ENCODE measurements at regions not wholly inside any gene's neighbourhood (a gene's known extent, or its start where the extent isn't known, plus 50 kb on each side); places are given as distances from the start of the nearest gene placed in this dataset.

- no peak for DNase-seq (ENCODE audit: low spot score)
Measured at GRCh38 chr14:40899435-40899834, 707.2 kb upstream of the LRFN5 start.

- DNase-seq (ENCODE audit: low spot score) = no peak
Measured at GRCh38 chr14:40894846-40895245, 711.8 kb upstream of the LRFN5 start.

DNA sequence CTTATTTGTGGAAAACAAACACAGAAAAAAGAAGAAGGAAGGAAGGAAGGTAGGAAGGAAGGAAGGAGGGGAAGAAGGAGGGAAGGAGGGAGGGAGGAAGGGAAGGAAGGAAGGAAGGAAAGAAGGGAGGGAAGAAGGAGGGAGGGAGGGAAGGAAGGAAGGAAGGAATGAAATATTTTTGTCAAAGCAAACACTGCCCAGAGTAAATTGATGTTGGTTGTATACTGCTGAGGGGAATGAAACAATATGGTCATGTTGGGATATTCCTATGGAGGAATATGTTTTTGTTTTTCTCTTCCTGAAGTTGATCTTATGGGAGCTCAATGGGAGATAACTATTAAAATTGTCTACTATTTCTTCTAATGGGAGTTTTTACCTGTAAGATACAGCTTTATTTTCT, 717.5 kb upstream of the LRFN5 start:
- no peak for DNase-seq (ENCODE audit: low spot score)

DNA sequence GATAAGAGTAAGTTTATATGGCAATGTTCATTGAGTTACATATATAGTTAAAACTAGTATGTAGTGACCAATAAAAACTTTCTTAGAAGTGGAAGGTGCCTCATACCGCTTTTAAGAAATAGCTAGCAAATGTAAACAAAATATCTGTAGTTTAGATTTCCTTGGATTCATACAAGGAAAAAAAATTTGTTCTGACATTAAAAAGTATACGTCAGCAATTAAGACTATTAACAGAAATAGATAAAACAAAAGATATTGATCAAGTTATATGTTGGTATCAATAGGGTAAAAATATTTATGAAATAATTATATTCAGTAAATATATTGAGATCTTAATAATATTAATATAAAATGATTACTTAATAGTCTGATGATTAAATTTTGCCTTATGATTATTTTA, 718.8 kb upstream of the LRFN5 start:
- no peak for DNase-seq (ENCODE audit: low spot score)

DNA sequence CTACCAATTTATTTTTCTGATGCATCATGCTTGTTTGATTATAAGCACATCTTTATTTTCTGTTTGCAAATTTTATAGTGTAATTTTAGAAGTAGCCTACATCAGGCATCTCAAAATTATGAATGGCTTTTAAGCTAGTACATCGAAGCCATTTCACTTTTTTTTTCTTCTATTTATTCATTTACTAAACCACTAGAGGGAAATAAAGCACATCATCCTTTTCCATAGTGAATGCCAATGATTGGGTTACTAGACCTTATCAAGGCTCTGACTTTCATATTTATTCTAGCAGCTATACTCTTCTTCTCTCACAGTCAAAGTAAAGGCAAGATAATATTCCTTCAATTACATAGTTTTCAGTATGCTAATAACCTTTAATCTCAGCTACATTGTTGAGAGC, 736.4 kb upstream of the LRFN5 start:
- DNase-seq (ENCODE audit: low spot score) = peak; percentile 1

- DNase-seq (ENCODE audit: low spot score) = no peak
Measured at GRCh38 chr14:40859055-40859454, 747.6 kb upstream of the LRFN5 start.

GRCh38 chr14:40855343-40855742, 751.3 kb upstream of the LRFN5 start:
- no peak for DNase-seq (ENCODE audit: low spot score)

DNA sequence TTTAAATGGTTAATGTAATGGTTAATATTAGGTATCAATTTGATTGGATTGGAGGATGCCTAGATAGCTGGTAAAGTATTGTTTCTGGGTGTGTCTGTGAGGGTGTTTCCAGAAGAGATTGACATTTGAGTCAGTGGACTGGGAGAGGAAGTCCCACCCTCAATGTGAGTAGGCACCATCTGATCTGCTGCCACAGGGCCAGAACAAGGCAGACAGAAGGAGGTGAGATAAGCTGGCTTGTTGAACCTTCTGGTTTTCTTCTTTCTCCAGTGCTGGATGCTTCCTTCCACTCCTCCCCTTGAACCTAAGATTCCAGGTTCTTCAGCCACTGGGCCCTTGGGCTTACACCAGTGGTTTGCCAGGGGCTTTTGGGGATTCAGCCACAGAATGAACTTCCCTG, 756.5 kb upstream of the LRFN5 start:
- DNase-seq (ENCODE audit: low spot score) = no peak

DNA sequence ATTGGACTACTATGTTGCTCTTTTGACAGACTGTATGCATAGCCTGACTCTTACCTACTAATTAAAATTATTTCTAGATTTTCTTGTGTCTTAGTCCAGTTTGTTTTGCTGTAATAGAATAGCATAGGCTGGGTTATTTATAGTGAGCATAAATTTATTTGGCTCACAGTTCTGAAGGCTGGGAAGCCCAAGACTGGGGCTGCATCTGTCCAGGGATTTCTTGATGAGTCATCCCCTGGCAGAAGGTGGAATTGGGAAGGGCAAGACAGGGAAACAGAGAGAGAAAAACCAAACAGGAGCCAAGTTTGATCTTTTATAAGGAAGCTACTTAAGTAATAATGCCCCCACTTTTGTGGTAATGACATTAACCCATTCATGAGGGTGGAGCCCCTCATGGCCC, 759.2 kb upstream of the LRFN5 start:
- no peak for DNase-seq (ENCODE audit: low spot score)

- no peak for DNase-seq (ENCODE audit: low spot score)
Measured at GRCh38 chr14:40842816-40843215, 763.9 kb upstream of the LRFN5 start.

DNA sequence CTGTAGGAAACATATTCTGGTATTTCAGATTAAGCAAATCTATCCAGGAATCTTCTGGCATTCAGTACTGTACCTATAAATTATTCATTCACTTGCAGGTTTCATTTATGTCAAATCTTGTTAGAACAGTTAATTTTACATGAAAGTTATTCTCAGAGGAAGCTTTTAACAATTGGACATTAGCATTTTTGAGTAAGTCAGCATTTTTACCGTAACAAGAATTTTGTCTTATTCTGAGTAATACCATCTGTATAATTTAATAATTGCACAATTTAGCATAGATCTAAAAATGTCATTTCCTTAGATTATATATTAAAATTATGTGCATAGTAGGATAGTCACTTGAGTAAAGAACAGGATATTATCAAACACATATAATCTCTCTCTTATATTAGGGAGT, 764.8 kb upstream of the LRFN5 start:
- DNase-seq (ENCODE audit: low spot score) = no peak

- DNase-seq (ENCODE audit: low spot score) = no peak
Measured at GRCh38 chr14:40838601-40839000, 768.1 kb upstream of the LRFN5 start.

GRCh38 chr14:40806471-40806870, 800.2 kb upstream of the LRFN5 start:
- no peak for DNase-seq (ENCODE audit: low spot score)

- DNase-seq (ENCODE audit: low spot score) = no peak
Measured at GRCh38 chr14:40796168-40796567, 810.5 kb upstream of the LRFN5 start.

DNA sequence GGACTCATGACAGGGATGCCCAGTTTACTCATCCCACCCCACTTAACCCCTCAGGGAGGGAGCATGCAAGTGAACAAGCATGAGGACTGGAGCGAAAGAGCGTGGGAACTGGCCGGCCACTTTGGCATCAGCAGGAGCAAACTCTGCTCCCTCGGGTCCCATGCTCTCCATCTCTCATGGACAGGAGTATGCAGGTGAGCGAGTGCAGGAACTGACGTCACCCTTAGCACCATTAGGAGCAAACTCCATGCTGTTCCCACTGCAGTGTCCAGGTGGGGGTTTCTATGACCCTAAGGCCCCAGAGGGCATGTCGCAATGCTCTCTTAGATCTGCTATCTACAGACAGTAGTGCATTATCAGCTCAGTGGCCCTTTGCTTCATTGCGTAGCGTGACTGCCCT, 821.8 kb upstream of the LRFN5 start:
- DNase-seq (ENCODE audit: low spot score) = no peak

GRCh38 chr14:40762685-40763084, 844.0 kb upstream of the LRFN5 start:
- DNase-seq (ENCODE audit: low spot score) = no peak

DNA sequence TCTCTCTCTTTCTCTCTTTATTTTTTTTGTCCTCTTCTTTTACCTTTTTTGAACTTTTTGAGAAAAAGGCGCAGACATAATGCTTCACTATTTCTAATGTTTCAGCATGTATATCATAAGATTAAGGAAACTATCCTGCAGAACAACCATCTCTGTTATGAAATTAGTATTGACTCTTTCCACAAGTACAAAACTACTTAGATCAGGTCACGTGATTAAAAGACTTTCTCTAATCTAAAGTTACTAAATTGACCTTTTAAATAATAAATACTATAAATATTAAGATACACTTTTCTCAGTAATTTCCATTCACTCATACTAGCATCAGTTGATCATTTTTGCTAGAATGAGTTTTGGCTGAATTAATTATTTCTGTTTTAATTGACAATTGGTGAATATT, 844.5 kb upstream of the LRFN5 start:
- DNase-seq (ENCODE audit: low spot score) = no peak

GRCh38 chr14:40760704-40761103, 846.0 kb upstream of the LRFN5 start:
- DNase-seq (ENCODE audit: low spot score) = no peak

DNA sequence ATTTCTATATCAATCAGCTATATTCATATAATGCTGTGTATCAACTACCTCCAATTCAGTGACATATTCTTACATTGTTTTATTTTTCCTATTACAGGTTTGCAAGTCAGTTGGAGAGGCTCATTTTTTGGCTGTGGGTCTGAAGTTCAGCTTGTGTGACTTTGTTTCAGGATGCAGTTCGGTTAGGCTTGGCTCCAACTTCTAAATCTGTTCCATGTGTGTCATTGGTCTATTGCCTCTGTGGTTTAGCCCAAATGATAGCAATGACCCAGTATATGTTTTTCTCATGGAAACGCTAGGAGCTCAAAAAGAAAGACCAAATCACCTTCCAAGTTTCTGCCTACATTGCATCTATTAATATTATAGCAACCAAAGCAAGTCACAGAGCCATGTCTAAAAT, 848.6 kb upstream of the LRFN5 start:
- DNase-seq (ENCODE audit: low spot score) = no peak

- no peak for DNase-seq (ENCODE audit: low spot score)
Measured at GRCh38 chr14:40757376-40757950, 849.2 kb upstream of the LRFN5 start.

DNA sequence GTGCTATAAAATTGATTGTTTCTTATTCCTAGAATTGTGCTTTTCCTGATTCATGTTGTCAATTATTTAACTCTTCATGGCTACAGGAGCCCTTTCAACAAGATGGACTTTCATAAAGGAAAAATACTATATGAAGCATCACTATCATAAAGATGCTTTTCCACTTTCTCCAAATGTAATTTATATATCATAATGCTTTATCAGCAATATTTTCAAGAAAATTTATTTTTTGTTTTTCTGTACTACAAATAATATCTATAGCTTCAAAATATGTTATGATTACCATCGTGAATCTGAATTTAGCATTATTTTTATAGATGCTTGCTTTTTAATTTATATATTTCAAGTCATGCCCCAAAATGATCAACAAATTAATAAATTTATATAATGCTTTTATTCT, 873.5 kb upstream of the LRFN5 start:
- DNase-seq (ENCODE audit: low spot score) = no peak

GRCh38 chr14:40727107-40727506, 879.6 kb upstream of the LRFN5 start:
- no peak for DNase-seq (ENCODE audit: low spot score)

- no peak for DNase-seq (ENCODE audit: low spot score)
Measured at GRCh38 chr14:40713387-40713786, 893.3 kb upstream of the LRFN5 start.

GRCh38 chr14:40697231-40697630, 909.4 kb upstream of the LRFN5 start:
- DNase-seq (ENCODE audit: low spot score) = no peak

- no peak for DNase-seq (ENCODE audit: low spot score)
Measured at GRCh38 chr14:40694023-40694422, 912.7 kb upstream of the LRFN5 start.

Data from cerebellar cortex (tissue), 1 donor.